Spleen (tissue), 7 donors: ENCODE measurements at regions not wholly inside any gene's neighbourhood (a gene's known extent, or its start where the extent isn't known, plus 50 kb on each side); places are given as distances from the start of the nearest gene placed in this dataset.

Source experiments
- CTCF ChIP-seq, 11 experiments: fragments of 200-600 bp in 7 of 11; fragments of 450-650 bp in 4 of 11; sonication (generic) in 4 of 11; IDR thresholded peaks in 8 of 11; conservative IDR thresholded peaks in 3 of 11; 1 replicate in 7 of 11; 2 replicates in 4 of 11; pipeline versions ENCODE4 v1.4.0 to v1.8.0; 2016 to 2021; ENCODE audit warnings: antibody characterized with exemption in 11 of 11, inconsistent platforms in 4 of 11, mild to moderate bottlenecking in 1 of 11
- POLR2A ChIP-seq, 3 donors: fragments of 450-650 bp; IDR thresholded peaks; one replicate each; pipeline ENCODE4 v1.5.1; 2017; ENCODE audit warnings: antibody characterized with exemption in 3 of 3, mild to moderate bottlenecking in 1 of 3
- donor health status: DM: no; HTN: no; CAD: no; lungs with moderate emphysema.
- donor health status: DM: no; HTN: no; CAD: no.
- donor health status: DM: no; HTN: no; CAD: no.

GRCh38 chr11:134759274-134759673 is 347.2 kb upstream of the B3GAT1 start:
- TF ChIP-seq CTCF (IDR thresholded peaks at IDR 0.05 in 8 of 11, conservative IDR thresholded peaks at IDR 0.05 in 3 of 11) = no peak
- TF ChIP-seq POLR2A (IDR thresholded peaks at IDR 0.05) = no peak
